Stimulated activated CD8-positive, alpha-beta memory T cell treated with anti-CD3 and anti-CD28 coated beads, Interleukin-15, amount 100 ng/mL, for 4 hours (primary cell): ENCODE measurements at regions not wholly inside any gene's neighbourhood (a gene's known extent, or its start where the extent isn't known, plus 50 kb on each side); places are given as distances from the start of the nearest gene placed in this dataset.

Source experiments
- DNase-seq, 2 donors: peaks; one replicate each; pipeline ENCODE4 v3.0.0-alpha.2; 2020; ENCODE audit warnings: low read depth in 2 of 2

- no peak for DNase-seq
Observed at GRCh38 chr11:134764367-134764766, 352.3 kb upstream of the B3GAT1 start.

- no peak for DNase-seq
Observed at GRCh38 chr11:134763030-134763388, 351.0 kb upstream of the B3GAT1 start.

DNA sequence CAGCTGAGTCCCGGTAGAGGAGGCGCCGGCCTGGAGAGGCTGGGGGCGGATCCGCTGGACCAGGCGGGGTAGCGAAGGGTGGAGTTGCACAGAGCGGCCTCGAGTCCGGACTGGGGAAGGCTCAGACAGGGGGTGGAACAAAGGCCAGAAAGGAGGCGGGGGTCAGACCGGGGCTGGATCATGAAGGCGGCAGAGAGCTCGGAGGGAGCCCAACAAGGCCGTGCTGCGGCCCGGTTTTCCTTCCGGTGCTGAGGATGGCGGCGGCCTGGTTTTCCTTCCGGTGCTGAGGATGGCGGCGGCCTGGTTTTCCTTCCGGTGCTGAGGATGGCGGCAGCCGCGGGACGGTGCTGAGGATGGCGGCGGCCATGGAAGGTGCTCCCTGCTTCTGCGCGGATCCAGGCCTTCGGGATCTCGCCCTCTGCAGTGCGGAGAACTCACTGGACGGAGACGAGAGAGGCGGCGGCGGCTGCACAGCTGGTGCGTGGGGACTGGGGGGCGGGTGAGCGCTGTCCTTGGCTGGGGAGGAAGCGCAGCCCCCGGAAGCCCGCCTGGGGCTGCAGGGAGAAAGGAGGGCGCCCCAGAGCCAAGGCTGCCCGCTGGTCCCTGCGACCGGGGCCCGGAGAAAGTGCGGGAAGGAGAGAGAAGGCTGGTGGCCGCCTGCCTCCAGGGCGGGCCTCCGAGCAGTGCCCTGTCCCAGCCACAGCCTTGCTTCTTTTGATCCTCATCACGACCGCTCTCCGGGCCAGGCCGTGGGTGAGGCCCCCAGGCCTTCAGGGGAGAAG lies 350.4 kb upstream of the B3GAT1 start:
- no peak for DNase-seq

DNA sequence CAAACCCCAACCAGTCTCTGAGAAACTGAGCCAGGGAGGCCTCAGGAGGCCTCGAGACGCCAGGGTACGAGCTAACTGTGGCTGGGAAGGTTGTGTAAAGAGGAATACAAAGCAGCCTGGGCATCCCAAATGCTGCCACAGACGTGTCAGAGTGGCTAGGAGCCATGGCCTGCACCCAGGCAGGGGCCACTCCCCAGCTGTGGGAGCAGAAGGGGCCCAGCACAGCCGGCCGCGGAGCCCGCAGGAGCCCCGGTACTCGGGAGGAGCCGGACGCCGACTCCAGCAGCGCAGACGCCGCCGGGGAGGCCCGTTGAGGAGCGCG lies 349.8 kb upstream of the B3GAT1 start:
- DNase-seq, result no peak

DNA sequence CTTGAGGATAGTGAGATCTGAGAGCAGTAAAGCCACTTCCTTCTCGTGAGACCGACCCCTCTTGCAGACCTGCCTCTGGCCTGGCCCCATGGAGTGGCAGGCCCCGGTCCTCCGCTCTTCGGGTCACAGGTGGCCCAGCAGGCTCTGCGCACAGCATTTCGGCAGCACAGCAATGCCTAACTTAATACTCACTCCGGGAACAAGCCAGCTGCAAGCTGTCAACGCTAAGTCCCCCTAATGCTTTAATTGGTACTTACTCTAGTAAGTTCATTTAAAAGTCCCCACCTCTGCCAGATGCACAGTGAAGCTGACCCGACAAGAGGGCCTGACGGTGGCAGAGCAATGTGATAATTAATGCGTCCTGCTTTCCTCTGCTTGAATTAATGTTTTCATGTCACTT lies 349.3 kb upstream of the B3GAT1 start:
- no peak for DNase-seq

DNA sequence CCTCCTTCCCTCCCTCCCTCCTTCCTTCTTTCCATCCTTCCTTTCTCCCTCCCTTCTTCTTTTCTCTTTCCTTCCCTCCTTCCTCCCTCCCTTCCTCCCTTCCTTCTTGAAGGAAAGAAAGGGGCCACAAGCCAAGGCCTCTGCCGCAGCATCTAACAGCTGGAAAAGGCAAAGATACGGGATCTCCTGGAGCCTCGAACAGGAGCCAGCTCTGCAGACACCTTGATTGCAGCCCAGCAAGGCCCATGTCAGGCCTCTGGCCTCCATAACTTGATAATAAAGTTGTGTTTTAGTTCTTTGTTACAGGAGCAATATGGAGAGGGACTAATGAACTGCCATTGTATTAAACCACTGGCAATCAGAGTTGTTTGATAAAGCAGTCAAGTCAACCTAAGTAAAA lies 348.9 kb upstream of the B3GAT1 start:
- DNase-seq, result no peak

DNA sequence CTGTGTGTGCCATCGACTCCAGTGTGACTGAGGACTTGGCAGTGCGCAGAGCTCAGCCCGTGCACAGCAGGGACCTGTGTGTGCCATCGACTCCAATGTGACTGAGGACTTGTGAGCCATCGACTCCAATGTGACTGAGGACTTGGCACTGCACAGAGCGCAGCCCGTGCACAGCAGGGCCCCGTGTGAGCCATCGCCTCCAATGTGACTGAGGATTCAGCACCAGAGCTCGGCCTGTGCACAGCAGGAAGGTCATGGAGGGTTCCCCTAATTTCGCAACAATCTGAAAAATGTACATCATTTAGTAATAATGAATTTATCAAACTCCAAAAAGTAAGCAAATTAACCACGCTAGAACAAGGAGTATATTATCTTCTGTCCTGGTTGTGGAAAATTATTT lies 348.3 kb upstream of the B3GAT1 start:
- DNase-seq, result no peak

DNA sequence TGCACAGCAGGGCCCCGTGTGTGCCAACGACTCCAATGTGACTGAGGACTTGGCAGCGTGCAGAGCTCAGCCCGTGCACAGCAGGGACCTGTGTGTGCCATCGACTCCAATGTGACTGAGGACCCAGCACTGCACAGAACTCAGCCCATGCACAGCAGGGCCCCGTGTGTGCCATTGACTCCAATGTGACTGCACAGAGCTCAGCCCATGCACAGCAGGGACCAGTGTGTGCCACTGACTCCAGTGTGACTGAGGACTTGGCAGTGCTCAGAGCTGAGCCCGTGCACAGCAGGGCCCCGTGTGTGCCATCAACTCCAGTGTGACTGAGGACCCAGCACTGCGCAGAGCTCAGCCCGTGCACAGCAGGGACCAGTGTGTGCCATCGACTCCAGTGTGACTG lies 347.8 kb upstream of the B3GAT1 start:
- DNase-seq, result no peak

GRCh38 chr11:134759274-134759673 lies 347.2 kb upstream of the B3GAT1 start:
- DNase-seq, result no peak

- DNase-seq, result no peak
Observed at GRCh38 chr11:134758342-134758931, 346.4 kb upstream of the B3GAT1 start.

- no peak for DNase-seq
Observed at GRCh38 chr11:134757633-134758032, 345.6 kb upstream of the B3GAT1 start.

DNA sequence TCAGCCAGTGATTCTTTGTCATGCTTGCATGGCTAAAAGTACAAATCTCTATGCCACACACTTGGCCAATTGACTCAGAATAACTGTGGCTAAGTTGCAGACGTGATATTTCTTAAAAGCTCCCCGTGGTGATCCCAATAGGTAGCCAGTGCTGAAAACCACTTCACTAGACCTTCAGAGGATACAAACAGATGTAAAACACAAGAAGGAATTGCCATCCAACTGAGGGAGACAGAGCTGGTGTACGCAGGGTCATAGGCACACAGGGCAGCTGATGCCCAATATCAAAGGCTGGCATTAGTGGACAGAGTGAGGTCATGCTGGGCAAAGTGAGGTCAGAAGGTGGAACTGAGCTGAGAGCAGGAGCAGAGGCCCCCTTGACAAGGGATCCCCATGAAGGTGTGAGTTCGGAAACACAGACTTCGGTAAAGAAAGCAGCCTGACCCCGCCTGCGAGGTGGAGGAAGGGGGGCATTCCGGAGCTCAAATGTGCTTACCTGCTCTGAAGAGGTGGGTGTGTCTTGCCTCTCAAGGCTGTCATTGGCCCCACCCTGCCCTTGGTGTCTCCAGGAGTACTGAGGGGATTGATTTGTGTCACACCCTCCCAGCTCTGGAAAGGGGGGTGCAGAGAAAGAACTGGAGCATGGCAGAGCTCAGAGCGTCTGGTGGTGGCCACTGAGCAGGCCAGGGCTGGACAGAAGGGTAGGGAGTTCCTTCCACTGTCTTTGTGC lies 344.9 kb upstream of the B3GAT1 start:
- DNase-seq, result no peak

DNA sequence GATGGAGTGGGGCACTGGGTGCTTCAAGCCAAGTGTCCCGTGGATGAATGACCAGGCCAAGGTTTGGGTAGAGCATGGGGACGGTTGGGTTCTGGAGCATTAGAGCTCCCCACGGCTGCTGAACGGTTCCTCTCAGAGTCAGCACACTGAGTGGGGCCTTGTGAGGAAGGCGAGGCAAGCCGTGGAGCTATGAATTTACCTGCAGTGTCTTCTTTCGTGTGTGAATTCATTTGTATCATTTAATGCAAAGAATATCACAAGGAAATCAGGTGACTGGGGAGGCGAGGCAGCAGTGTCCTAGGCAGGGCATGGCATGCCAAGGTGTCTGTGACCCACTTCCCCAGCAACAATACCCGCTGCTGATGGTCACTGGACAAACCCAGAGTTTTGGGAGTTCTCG lies 343.5 kb upstream of the B3GAT1 start:
- DNase-seq, result no peak

GRCh38 chr11:134754521-134755198 lies 342.6 kb upstream of the B3GAT1 start:
- DNase-seq, result no peak

GRCh38 chr11:134753771-134754520 lies 341.9 kb upstream of the B3GAT1 start:
- DNase-seq, result no peak

- DNase-seq, result no peak
Observed at GRCh38 chr11:134752964-134753770, 341.1 kb upstream of the B3GAT1 start.

- no peak for DNase-seq
Observed at GRCh38 chr11:134752526-134752925, 340.5 kb upstream of the B3GAT1 start.

DNA sequence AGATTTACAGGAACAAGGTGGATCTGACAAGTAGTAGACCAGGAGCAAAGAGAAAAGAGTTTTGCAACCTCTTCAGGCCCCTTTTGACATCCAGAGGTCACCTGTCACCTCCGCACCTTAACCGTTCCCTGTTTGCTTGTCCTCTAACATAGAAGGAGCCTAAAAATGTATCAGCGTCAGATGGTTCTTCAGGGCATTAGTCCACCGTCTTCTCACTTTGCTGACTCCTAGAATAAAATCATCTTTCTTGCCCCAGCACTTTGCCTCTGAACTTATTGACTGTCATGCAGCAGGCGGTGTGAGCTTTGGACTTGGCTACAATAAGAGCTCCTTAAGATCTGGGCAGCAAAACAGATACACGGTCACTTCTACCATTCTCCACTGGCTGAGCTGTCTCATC lies 339.7 kb upstream of the B3GAT1 start:
- DNase-seq, result no peak

GRCh38 chr11:134751031-134751585 lies 339.1 kb upstream of the B3GAT1 start:
- no peak for DNase-seq

- no peak for DNase-seq
Observed at GRCh38 chr11:134750619-134751018, 338.6 kb upstream of the B3GAT1 start.
